VCaP (cell line): ENCODE measurements at regions not wholly inside any gene's neighbourhood (a gene's known extent, or its start where the extent isn't known, plus 50 kb on each side); places are given as distances from the start of the nearest gene placed in this dataset.

ENCODE experiments used
- H3K27ac ChIP-seq: fragments of 450-650 bp; 2 replicates; pipeline ENCODE4 v1.5.1; 2017
- CTCF ChIP-seq: fragments of 450-650 bp; conservative IDR thresholded peaks from 2 replicates; pipeline ENCODE4 v1.5.1; 2017; ENCODE audit warnings: mild to moderate bottlenecking, moderate library complexity

- TF ChIP-seq CTCF: no peak
- no peak overlapping the region for H3K27ac ChIP-seq
Measured at GRCh38 chr4:33226133-33226532, 2506.0 kb downstream of the PCDH7 start.

GRCh38 chr4:33226783-33227182 is 2506.6 kb downstream of the PCDH7 start:
- no peak overlapping the region for H3K27ac ChIP-seq
- no peak for TF ChIP-seq CTCF

GRCh38 chr4:33255094-33255493 is 2534.9 kb downstream of the PCDH7 start:
- H3K27ac ChIP-seq: no peak overlapping the region
- TF ChIP-seq CTCF: no peak

- no peak overlapping the region for H3K27ac ChIP-seq
- no peak for TF ChIP-seq CTCF
Measured at GRCh38 chr4:33255507-33255906, 2535.3 kb downstream of the PCDH7 start.

- no peak for TF ChIP-seq CTCF
- no peak overlapping the region for H3K27ac ChIP-seq
Measured at GRCh38 chr4:33262824-33263223, 2542.7 kb downstream of the PCDH7 start.

DNA sequence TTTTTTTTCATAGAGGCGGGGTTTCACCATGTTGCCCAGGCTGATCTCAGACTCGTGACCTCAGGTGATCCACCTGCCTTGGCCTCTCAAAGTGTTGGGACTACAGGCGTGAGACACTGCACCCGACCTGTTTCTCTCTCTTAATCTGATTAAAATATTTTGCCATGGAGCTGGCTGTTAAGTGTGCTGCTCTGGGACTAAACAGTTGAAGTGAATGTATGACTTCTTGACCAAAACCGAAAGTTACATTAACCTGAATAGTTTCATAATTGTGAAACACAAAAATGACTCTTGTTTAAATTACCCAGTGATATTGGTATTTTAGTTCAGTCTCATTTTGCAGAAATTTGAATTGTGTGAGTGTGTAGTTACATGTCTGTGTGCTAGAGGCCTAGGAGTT is 2548.6 kb downstream of the PCDH7 start:
- no peak overlapping the region for H3K27ac ChIP-seq
- no peak for TF ChIP-seq CTCF

DNA sequence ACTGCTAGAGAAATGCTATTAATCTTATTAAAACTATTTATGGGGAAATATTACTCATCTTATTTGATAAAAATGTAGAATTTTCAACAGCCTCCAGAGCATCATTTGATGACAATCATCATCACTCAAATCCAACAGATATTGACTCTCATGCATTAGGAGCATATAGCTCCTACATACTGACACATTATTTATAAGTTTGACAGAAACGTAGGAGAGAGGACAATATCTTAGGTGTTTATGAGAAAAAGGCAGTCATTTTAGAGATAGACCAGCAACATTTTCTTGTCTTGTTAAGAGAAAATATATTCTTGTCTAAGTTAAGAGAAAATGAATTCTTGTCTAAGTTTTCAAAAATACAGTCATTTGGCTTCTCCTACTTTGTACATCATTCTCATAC is 2550.2 kb downstream of the PCDH7 start:
- no peak overlapping the region for H3K27ac ChIP-seq
- TF ChIP-seq CTCF: no peak

DNA sequence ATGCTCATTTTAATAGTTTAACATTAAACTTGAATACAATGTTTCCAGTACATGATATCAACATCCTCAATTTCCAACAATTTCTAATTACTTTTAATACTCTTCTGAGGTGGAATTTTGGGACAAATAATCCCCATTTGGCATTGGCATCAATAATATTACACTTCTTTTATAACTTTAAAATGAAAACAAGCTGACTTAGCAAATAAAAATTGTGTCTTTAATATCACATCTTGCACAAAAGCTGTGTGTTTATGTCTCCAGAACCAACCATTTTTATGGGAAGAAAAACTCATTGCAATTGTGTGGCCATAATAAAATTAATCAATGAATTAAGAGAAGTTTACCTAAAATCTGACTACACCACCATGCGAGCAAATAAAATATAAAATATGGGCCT is 2552.6 kb downstream of the PCDH7 start:
- H3K27ac ChIP-seq: no peak overlapping the region
- TF ChIP-seq CTCF: no peak
